HG03196 (cell line): ENCODE measurements at regions not wholly inside any gene's neighbourhood (a gene's known extent, or its start where the extent isn't known, plus 50 kb on each side); places are given as distances from the start of the nearest gene placed in this dataset.
A peak's percentile ranks its signal among the peaks of the same experiment; 100 is the strongest.

Source experiments
- ATAC-seq: cut with Tn5 transposase; IDR thresholded peaks from one replicate; pipeline ENCODE4 v1.9.1; 2021; ENCODE audit not compliant: unreplicated experiment

DNA sequence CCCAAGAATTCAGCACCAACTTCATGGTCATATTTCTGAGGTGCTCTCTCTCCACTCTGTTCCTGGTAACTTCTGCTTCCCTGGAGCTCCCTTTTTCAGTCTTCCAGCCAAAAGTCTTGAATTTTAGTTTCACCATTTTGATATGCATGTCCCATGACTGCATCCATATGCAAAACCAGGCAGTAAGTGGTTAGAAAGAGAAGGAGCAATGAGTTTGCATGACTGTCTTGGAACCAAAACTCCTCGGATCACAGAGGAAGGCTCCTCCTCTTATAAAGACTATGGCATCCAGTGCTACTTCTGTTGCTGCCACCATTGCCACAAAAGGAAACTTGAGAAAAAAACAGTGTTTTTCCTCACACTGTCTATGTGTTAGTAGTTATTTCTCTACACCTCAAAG is 269.1 kb upstream of the GLI3 start:
- ATAC-seq = no peak

DNA sequence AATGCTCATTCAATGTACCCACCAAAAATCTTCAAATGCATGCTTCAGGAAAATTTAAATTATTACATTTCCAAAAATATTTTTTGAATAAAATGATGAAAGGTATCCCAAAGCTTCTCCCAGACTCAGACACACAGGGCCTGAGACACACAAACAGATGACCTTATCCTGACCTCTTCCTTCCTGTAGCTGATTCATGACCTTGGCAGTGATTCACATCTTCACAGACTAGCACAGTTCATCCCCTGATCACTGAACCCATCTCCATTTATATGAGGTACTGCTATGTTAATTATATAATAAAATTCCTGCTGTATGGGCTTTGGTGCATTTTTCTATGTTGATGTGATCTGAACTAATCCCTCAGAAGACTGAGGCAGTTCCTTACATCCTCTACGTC is 265.0 kb upstream of the GLI3 start:
- no peak for ATAC-seq

DNA sequence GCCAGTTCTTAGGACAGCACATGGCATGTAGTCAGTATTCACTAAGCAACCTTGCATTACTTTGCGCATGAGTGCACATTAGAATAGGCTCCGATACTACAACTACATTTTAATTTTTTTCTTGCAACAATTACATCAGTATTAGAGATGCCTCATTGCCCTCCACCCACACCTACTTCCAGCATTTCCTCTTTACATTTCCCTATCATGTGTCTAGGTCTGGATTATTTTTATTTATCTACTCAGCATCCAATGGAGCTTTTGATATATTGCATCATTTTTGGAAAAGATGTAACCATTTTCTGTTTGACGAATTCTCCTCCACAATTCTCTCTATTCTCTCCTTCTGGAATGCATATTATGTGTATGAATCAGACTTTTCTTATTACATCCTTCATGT is 258.2 kb upstream of the GLI3 start:
- no peak for ATAC-seq

DNA sequence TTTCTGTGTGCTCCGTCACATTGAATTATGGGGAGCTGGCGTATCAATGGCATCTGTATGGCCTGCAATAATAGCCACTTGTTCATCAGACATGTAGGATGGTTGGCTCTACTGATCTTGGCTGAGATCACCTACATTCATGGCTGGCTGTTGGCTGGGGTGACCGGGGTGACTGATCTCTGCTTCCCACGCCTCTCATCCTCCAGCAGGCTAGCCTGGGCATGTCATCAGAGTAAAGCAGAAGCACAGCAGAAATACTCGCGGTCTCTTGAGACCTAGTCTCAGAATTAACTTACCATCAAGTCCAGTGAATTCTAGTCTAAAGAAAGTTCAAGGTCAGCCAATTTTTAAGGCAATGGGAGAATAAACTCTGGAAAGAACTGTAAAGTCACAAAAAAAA is 257.7 kb upstream of the GLI3 start:
- no peak for ATAC-seq

DNA sequence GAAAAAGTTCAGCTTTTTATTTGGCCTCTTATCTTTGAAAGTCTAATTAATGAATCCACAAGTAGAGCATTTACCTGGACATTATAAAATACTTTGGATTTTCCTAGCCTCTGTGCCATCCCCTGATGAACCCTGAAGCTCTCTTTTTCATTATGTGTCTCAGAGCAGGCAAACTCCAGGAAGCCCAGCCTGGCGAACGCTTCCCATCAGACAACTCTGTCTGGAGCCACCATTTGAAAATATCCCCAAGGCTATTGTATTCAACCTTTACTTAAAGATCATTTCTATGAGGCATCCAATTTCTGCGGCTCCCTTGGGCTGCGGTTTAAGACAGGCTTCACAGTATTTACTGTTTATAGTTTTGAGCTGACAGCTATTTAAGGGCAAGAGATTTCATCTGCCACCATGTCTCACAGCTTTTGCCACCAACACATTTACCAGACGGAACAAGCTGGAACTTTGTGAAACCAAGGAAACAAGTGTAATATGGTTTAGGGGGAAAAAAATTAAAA is 257.2 kb upstream of the GLI3 start:
- no peak for ATAC-seq

DNA sequence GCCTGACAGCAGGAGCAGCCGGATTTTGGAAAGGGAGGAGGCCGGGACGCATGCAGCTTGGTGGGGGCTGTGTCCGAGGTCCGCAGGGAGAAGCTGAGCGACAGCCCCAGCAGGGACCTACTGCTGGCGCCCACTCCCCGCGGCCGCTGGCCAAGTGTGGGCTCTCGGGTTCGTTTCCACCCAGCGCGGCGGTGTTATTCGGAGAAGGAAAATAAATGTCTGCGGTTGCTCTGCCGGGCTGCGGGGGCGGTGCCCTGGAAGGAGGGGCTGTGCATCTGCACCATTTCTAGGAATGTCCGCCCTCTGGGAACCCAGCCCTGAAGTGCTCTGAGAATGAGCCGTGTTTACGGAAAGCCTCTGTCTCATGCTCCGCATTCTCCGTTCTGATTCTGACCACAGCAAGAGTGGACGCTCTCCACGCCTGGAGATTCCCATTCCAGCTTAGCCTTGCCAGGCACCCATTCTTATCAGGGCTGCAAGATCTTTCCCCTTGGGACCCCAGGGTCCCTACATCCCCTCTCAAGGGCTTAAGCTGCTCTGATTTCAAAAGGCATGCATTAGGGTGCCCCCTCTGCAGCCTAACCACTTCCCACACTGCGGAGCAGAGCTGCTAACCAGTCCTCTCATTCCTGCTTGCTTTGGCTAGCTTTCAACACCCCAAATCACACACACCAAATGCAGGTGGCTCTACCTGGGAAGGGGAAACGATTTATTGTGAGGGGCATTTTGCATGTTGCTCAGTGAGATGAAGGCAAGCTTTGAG is 256.6 kb upstream of the GLI3 start:
- ATAC-seq = no peak

DNA sequence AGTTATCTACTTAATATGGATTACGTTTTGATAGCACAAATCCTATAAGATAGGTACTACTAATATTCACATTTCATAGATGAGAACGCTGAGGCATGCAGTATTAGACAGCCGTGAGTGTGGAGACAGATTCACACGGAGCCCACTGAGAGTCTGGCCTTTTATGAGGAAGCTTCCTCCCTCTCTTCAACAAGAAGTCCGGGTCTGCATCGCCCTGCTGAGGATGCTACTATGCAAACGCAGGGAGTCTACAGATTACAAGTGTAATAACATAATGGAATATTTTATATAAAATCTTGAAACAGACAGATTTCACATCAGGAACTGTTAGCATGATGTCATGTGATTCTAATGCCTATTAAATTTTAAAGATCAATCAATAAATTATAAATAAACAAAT is 255.9 kb upstream of the GLI3 start:
- no peak for ATAC-seq

DNA sequence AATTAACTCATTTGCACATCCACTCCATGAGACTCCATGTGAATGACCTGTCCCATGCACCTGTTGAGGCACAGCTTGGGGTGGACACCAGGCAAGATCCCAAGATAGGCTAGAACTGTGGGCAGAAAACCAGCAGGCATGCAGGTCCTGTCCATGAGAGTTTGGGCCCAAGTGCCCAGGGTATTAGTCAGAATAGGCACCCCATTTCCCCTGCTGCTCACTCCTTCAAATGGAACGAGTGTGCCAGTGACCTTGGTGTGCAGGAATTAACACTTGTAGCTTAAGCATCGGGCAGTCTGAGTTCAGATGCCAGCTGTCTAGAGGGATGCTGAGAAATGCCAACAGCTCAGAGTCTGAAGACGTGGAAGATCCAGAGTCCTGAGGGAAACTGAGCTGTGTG is 254.1 kb upstream of the GLI3 start:
- no peak for ATAC-seq

DNA sequence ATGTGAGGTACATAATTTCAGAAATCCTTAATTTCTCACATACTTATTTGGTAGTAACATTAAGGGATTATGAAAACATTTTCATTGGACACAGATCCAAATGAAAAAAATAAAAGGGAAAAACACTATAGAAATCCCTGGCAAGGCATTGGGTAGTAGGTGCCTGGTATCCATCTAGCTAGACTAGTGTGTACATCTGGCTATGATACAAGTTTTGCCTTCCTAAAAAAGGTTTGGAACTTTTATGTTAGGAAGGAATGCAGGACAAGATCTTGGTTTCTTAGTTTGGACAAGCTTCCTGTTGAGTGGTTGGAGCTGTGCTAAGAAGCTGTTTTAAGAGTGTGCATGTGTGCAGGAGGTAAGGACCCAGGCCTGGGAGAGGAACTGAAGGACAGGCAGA is 252.3 kb upstream of the GLI3 start:
- ATAC-seq = no peak

DNA sequence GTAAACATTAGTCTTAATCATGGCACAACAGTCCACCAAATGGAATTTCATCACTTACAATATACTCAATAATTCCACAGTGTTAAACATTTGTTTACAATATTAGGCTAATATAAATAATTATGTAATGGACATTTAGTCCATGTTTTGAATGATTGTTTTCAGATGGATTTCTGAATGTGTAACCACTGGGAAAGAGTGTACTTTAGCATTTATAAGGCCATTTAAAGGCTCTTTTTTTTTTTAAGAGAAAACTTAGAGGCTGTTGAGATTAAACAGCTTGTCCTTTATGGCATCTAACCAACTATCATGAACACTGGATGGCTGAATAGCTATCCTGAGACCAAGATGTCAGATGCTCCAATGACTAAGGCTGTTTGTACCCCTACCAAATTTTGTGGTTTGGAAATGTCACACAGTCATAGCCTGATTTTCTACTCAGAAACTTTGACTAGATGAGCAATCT is 248.3 kb upstream of the GLI3 start:
- no peak for ATAC-seq

DNA sequence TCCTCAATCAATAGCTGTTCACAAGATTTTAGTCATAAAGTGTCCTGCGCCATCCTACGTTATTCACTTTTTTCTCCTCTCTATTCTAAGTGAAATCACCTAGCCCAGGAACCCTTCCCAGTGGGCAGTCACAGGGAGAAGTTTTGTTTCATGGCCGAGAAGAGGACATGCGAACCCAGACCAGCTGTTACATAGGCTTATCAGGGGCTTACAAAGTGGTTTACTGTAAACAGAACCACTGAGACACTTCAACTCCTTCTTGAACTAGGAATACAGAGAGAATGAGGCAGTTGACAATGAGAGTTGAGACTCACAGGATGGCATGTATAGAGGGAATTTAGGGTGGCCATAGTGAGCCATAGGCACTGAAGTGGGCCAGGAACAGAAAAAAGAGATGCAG is 246.9 kb upstream of the GLI3 start:
- no peak for ATAC-seq

DNA sequence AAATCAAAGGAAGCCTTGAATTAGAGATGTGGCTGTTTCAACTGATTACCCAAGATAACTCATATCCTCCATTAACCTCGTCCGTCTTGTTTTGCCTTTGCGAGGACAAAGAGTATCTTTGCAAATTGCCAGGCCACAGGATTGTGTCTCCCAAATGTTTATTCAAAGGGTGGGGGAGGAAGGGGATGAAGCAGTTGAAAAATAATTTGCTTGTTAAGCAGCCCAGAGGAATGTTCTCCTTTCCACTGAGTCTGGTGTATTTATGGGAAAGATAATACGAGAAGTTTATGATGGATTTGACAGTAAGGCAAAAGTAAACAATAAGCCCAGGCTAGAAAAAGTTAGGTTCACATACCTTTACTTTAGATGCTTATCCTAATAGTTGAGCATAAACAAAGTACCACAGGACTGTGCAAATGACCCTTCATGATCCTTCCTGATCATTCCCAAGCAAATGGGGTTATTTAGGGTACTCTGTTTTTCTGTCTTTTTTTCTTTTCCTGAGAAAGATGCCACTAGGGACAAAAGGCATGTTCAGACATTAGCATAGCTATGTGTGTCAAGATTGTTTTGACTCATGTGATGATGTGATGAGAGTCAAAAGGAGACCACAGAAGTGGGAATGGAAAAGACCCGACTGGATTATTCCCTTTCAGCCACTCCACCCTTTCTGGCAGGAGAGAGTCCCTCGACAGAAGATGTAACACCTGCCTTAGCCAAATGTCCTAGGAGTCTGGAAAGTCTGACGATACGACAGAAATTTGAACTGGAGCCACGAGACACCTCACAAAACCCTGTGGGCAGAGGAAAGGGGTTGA is 243.0 kb upstream of the GLI3 start:
- no peak for ATAC-seq

DNA sequence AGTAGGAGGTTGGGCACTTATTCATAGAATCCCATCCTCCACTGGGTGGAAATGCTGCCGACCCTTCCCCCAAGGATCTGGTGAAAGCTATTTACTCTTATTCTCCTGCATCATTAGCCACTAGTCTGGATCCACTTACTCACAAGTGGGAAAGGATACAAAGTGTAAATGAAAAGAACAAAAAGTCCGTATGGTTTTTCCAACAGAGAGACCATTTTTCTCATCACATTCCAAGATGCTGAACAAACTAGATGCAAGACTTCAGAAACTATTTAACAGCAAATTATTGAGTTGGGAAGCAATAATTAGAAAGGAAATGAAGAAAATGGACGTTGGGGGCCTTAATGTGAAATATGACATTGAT is 242.4 kb upstream of the GLI3 start:
- no peak for ATAC-seq

DNA sequence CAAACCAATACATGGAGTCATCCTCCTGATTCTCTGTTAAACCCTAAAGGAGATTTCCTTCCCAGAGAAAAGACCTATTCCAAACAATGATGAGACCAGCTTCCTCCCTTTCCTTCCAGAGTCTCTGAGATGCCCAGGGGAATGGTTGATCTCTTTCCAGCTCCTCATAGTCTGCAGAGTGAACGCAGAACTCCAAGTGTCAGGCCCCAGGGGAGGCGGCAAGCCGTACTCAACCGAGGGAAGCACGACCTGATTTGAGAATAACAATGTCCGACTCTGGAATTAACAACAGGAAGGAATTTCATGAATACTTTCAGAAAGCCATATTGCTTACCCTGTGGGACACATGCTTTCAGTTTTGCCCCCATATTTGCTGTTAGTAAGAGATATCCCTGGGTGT is 241.7 kb upstream of the GLI3 start:
- ATAC-seq = no peak

DNA sequence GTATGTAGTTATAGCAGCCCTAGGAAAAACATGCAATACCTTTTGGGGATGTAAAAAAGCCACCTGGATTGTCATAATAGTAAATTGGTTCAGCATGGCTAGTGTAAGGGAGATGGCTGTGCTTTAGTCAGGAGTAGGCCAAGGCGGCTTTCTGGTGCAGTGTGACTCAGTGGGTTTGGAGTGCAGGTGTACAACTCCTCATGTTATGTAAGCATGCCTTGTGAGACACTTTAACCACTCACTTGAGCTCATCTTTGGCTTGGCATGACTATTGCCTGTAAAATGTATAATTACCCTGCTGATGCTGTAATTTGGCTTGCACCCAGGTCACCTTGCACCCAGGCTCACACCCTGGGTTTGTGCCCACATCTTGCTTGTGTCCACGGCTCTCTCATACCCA is 239.2 kb upstream of the GLI3 start:
- no peak for ATAC-seq

DNA sequence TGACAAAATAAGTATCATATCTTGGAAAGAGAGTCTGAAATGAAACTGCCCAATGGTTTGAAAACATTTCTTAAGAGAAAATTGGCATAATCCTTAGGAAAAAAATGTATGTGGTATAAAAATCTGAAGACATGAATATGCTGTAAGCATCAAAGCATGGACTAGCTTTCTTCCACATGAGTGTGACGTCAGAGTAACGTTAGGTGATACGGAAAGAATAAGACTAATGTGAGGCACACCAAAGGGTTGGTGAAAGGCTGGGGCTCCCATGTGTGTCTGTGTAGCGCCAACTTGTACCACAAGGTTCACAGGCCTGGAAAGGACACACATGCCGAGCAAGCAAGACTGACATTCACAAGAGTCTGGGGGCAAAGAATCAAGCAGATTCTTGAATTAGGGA is 238.1 kb upstream of the GLI3 start:
- ATAC-seq = no peak

DNA sequence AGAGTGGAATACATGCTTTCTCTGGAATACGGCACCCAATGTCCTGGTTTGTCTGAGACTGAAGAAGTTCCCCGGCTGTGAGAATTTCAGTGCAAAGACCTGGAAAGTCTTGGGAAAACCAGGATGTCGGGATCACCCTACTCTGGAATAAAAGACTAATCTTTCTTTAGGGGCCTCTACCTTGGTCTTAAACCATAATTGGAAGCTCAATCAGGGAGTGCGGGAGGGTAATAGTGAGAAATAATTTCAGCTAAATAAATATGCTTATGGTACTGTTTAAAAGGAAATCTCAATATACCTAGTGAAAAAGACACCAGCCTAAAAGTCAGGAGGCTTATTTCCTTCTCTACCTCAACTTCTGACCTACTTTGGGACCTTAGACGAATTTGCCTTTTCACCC is 236.1 kb upstream of the GLI3 start:
- ATAC-seq = no peak

DNA sequence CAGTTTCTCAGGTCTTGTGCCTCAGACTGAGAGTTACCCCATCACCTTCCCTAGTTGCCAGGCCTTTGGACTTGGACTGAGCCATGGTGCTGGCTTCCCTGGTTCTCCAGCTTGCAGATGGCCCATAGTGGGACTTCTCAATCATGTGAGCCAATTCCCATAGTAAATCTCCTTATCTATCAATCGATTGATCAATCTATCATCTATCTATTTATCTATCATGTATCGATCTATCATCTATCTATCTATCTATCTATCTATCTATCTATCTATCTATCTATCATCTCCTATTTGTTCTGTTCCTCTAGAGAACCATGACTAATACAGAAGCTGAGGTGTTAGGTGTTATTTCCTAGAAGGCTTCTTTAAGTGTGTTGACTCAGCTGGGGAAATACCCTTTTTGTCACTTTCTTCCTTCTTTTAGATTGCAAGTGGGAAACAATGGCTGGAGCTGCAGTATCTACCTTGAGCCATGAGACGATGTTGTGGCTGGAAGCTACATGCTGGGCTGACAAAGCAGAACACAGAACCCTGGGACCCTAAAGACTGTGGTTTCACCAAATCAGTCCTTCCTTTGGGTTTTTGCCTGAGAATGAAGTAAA is 234.7 kb upstream of the GLI3 start:
- peak; percentile 56 for ATAC-seq

DNA sequence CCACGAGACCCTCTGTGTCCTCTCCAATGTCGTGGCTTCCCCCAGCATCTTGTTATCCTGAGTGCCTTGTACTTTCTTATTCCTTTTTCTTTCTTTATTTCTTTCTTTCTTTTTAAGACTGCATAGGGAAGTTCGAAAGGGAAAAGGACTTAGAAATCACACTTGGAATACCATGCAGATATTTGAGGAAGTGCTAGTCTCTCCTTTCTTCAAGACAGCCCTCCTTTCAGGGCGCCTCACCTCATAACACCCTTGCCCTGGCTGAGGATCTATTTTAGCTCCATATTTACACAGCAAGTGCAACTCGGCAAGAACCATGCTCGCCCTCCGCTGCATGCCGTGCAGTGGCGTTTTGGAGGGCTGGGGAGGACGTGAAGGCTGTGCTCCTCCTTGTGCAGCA is 232.3 kb upstream of the GLI3 start:
- ATAC-seq = no peak

DNA sequence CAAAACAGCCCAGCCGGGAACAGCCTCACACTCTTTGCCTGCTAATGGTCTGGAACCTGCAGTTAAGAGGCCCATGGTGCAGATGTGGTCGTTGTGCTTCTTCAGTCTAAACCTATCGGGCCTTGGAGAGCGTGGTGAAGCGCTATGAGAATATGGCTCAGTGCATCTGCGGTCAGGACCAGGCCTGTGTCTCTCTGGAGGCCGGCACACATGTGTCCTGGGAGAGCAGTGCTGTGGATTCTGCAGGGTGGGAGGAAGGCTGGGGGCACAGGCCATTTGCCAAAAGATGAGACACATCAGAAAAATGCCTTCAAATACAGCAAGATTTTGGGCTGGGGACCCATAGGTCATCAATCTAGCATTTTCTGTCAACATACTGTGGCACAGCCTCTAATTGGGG is 231.5 kb upstream of the GLI3 start:
- ATAC-seq = no peak

DNA sequence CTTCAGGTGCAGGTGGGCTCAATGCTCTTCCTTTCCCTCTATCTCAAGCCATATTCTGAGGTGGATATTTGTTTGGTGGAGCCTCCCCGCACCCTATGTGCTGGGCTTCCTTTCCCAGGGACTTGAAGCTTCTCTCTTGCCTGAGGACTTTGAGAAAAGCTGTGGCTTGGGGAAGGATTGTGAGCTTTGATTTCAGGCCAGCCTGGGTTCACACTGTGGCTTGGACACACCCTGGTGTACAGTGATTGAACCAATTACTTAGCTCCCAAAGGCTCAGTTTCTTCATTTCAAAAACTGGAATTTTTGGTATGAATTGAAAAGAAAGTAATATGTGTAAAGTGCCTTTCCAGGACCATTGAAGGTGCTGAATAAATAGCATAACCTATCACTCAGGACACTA is 224.5 kb upstream of the GLI3 start:
- no peak for ATAC-seq

DNA sequence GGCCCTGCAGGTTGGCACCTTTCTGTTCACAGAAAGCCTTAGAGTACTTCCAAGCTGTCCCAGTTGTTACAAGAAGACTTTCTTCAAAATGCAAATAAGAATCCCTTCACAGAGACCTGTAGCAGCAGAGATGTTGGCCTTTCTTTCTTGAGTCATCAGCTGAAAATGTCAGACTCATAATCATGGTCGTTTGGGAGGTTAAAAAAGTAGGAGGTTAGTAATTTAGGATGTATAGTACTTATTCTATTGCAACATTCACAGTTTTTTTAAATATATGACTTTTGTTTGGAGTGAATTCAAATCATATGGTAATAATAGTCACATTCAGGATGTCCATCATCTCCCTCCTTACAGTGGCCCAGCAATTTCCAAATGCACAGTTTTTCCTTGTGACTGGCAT is 223.9 kb upstream of the GLI3 start:
- ATAC-seq = no peak
